ENCODE measurements at regions not wholly inside any gene's neighbourhood (a gene's known extent, or its start where the extent isn't known, plus 50 kb on each side); places are given as distances from the start of the nearest gene placed in this dataset.

GRCh38 chr6:22942403-22942802 is 373.0 kb downstream of the HDGFL1 start:
- no peaks in the 10 kb centered on the region for H3K27me3 ChIP-seq
- no peaks in the 10 kb centered on the region for H3K36me3 ChIP-seq
- H3K9me3 ChIP-seq = no peaks in the 10 kb centered on the region
- no peak overlapping the region for H3K27ac ChIP-seq
- DNase-seq (ENCODE audit: low spot score) = no peak
- no peak for TF ChIP-seq CTCF (IDR thresholded peaks at IDR 0.05)
- H3K4me3 ChIP-seq = no peak overlapping the region
- no peaks in the 10 kb centered on the region for H3K4me1 ChIP-seq

GRCh38 chr6:22943327-22943726 is 374.0 kb downstream of the HDGFL1 start:
- TF ChIP-seq CTCF (IDR thresholded peaks at IDR 0.05) = no peak
- Histone ChIP-seq H3K9me3 (no peaks in the 10 kb centered on the region), H3K4me3 (no peak overlapping the region), H3K27me3 (no peaks in the 10 kb centered on the region), H3K4me1 (no peaks in the 10 kb centered on the region), H3K36me3 (no peaks in the 10 kb centered on the region), H3K27ac (no peak overlapping the region)
- DNase-seq (ENCODE audit: low spot score) = no peak

GRCh38 chr6:22949967-22950366 is 380.6 kb downstream of the HDGFL1 start:
- no peak for DNase-seq (ENCODE audit: low spot score)

GRCh38 chr6:22952097-22952496 is 382.7 kb downstream of the HDGFL1 start:
- no peak for DNase-seq (ENCODE audit: low spot score)
- no peaks in the 10 kb centered on the region for H3K36me3 ChIP-seq
- H3K4me1 ChIP-seq = peaks cover 0 to 10% of the 10 kb centered on the region in 2 donors
- H3K27ac ChIP-seq = no peak overlapping the region
- no peak overlapping the region for H3K4me3 ChIP-seq
- no peaks in the 10 kb centered on the region for H3K9me3 ChIP-seq
- H3K27me3 ChIP-seq = no peaks in the 10 kb centered on the region
- TF ChIP-seq CTCF (IDR thresholded peaks at IDR 0.05) = no peak

More at GRCh38 chr6:22949967-22950366, 380.6 kb downstream of the HDGFL1 start:
- Histone ChIP-seq H3K9me3 (no peaks in the 10 kb centered on the region), H3K27ac (no peak overlapping the region), H3K4me3 (no peak overlapping the region), H3K4me1 (no peaks in the 10 kb centered on the region), H3K36me3 (no peaks in the 10 kb centered on the region), H3K27me3 (no peaks in the 10 kb centered on the region)
- no peak for TF ChIP-seq CTCF (IDR thresholded peaks at IDR 0.05)

GRCh38 chr6:22954749-22955385 is 385.5 kb downstream of the HDGFL1 start:
- Histone ChIP-seq H3K9me3 (no peaks in the 10 kb centered on the region), H3K4me1 (peaks cover 0 to 10% of the 10 kb centered on the region in 2 donors), H3K36me3 (no peaks in the 10 kb centered on the region), H3K27ac (no peak overlapping the region), H3K27me3 (no peaks in the 10 kb centered on the region), H3K4me3 (peak overlapping the region in 1 of 2 donors; percentile 16)
- DNase-seq (ENCODE audit: low spot score) = no peak
- TF ChIP-seq CTCF (IDR thresholded peaks at IDR 0.05) = no peak

Measured in right atrium auricular region (tissue), 2 donors.